ENCODE measurements at regions not wholly inside any gene's neighbourhood (a gene's known extent, or its start where the extent isn't known, plus 50 kb on each side); places are given as distances from the start of the nearest gene placed in this dataset.

DNA sequence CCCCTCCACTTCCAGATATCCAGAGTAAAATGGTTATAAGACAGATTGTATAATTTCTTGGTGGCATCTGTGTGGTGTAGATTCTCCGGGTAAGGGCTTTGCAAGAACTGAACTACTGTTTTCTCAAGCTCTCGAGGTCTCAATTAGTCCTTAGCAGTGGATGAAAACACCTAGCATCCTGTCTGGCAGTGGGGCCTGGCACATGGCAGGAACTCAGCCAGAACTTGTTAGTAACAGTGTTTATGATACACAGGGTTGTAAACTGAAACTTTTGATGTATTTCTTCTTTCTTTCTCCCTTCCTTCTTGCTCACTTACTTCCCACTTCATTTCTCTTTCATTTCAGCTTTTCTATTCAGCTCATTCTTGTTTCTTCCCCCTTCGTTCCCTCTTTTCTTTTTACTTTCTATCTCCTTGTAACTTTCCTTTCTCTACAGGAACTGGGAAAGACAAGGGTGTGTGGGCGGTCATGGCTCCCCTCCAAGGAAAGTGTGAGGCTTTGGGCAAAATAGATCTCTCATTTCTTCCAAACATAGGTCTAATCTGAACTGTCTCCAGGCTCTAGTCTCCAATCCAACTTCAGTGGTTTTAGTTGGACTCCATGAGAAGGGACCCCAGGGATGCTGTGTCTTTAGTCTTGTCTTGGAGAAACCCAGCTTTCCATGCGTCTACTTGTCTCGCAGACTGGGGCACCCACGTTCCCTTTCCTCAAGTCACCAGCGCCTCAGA lies 159.7 kb downstream of the PAH start:
- H3K4me3 ChIP-seq = no peak overlapping the region
- no peak overlapping the region for H3K27ac ChIP-seq

DNA sequence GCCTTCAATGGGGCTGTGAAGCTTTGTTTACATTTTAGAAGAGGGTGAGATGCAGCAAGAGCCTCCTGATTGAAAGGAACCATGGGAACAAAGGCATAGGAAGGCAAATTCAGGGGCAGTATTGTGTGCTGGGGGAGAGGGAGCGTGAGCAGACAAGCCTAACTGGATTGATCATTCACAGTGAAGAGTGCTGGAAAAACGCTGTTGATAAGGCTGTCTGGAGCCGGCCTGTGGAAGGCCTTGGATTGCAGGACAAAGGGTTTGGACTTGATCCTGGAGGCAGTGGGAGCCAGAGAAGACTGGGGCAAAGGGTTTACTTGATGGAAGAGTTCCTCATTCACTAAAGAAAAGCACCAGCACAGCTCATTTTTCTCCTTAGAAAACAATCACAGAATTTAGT lies 160.5 kb downstream of the PAH start:
- Histone ChIP-seq H3K4me2 (peak overlapping the region in 2 of 11 experiments; percentile 54 to 68; a peak in 3 of 22 replicates), H3K9me3 (replicated peaks in 1 of 11) (no peaks in the 10 kb centered on the region), H3K36me3 (no peaks in the 10 kb centered on the region), H3K27ac (no peak overlapping the region), H3K4me3 (no peak overlapping the region), H3K4me1 (peaks cover 0 to 15% (median 0%) of the 10 kb centered on the region in 10 experiments; a peak in 4 of 20 replicates), H3K27me3 (no peaks in the 10 kb centered on the region), H3K9ac (no peak overlapping the region), H4K20me1 (no peaks in the 10 kb centered on the region)
- TF ChIP-seq Cebpa-rat (IDR thresholded peaks at IDR 0.05) = no peak

More for the DNA sequence above, 159.7 kb downstream of the PAH start:
- no peaks in the 10 kb centered on the region for H4K20me1 ChIP-seq
- H3K4me1 ChIP-seq = peaks cover 0 to 15% (median 0%) of the 10 kb centered on the region in 10 experiments; a peak in 4 of 20 replicates
- TF ChIP-seq Cebpa-rat (IDR thresholded peaks at IDR 0.05) = no peak
- no peak overlapping the region for H3K9ac ChIP-seq
- no peaks in the 10 kb centered on the region for H3K9me3 ChIP-seq (replicated peaks in 1 of 11)
- no peaks in the 10 kb centered on the region for H3K36me3 ChIP-seq
- no peaks in the 10 kb centered on the region for H3K27me3 ChIP-seq
- H3K4me2 ChIP-seq = peak overlapping the region in 2 of 11 experiments; percentile 54 to 68; a peak in 4 of 22 replicates

DNA sequence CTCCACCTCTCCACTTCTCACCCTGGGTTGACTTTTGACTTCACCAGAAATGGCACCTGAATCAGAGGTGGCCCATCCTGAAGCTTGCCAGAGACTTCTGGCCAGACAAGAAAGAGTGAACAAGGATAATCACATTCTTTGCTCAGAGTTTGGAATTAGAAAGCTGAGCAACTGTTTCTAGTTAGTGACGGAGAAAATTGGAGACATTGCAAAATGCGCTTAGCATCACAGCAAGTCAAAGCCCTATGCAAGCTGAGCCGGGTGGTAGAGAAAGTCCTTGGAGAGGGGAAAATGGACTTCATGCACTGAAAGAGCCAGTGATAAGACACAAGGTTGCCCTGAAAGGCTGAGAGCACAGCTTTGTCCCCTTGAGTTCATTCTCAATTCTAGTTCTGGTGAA lies 161.8 kb downstream of the PAH start:
- H3K9ac ChIP-seq = no peak overlapping the region
- no peak overlapping the region for H3K4me3 ChIP-seq
- H3K27me3 ChIP-seq = no peaks in the 10 kb centered on the region
- H3K27ac ChIP-seq = no peak overlapping the region
- H3K9me3 ChIP-seq (replicated peaks in 1 of 11) = no peaks in the 10 kb centered on the region
- H3K36me3 ChIP-seq = no peaks in the 10 kb centered on the region
- no peak for TF ChIP-seq Cebpa-rat (IDR thresholded peaks at IDR 0.05)
- peaks cover 0 to 15% (median 0%) of the 10 kb centered on the region in 10 experiments; a peak in 4 of 20 replicates for H3K4me1 ChIP-seq
- no peak overlapping the region for H3K4me2 ChIP-seq
- H4K20me1 ChIP-seq = no peaks in the 10 kb centered on the region

DNA sequence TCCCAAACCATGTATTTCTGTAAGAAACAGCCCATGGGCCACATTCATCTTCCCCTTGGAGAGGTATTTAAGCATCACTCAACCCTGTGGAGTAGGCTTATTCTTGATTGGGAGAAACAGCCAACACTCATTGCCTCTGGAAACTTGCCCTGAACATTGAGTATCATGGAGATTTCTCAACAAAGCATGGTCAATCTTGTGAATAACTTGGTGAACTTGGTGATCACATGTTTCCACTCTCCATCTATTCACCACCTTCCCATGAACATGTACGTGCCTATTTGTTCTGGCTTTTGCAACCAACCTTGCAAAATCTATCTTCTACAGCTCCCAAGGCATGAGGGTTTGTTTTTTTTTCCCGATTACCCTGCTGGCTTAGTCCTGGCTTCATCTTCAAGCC lies 163.2 kb downstream of the PAH start:
- Histone ChIP-seq H3K36me3 (no peaks in the 10 kb centered on the region), H4K20me1 (no peaks in the 10 kb centered on the region), H3K27ac (no peak overlapping the region), H3K4me2 (no peak overlapping the region), H3K27me3 (no peaks in the 10 kb centered on the region), H3K9ac (no peak overlapping the region), H3K9me3 (replicated peaks in 1 of 11) (peaks cover 0 to under 1% (median 0%) of the 10 kb centered on the region in 11 experiments; a peak in 1 of 22 replicates), H3K4me1 (peaks cover 0 to 15% (median 0%) of the 10 kb centered on the region in 10 experiments; a peak in 4 of 20 replicates), H3K4me3 (no peak overlapping the region)
- no peak for TF ChIP-seq Cebpa-rat (IDR thresholded peaks at IDR 0.05)

DNA sequence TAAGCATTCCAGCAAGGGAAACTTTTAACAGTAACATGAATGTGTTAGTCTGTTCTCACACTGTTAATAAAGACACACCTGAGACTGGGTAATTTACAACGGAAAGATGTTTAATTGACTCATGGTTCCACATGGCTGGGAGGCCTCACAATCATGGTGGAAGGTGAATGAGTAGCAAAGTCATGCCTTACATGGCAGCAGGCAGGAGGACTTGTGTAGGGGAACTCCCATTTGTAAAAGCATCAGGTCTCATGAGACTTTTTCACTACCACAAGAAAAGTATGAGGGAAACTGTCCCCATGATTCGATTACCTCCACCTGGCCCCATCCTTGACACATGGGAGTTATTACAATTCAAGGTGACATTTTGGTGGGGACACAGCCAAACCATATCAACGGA lies 168.3 kb downstream of the PAH start:
- H3K4me1 ChIP-seq = no peaks in the 10 kb centered on the region
- no peaks in the 10 kb centered on the region for H3K36me3 ChIP-seq
- no peak overlapping the region for H3K27ac ChIP-seq
- H3K9ac ChIP-seq = no peak overlapping the region
- H3K4me2 ChIP-seq = no peak overlapping the region
- no peaks in the 10 kb centered on the region for H4K20me1 ChIP-seq
- H3K27me3 ChIP-seq = no peaks in the 10 kb centered on the region
- peaks cover 0 to 14% (median 6%) of the 10 kb centered on the region in 11 experiments; a peak in 8 of 22 replicates for H3K9me3 ChIP-seq (replicated peaks in 1 of 11)
- TF ChIP-seq Cebpa-rat (IDR thresholded peaks at IDR 0.05) = no peak
- no peak overlapping the region for H3K4me3 ChIP-seq

DNA sequence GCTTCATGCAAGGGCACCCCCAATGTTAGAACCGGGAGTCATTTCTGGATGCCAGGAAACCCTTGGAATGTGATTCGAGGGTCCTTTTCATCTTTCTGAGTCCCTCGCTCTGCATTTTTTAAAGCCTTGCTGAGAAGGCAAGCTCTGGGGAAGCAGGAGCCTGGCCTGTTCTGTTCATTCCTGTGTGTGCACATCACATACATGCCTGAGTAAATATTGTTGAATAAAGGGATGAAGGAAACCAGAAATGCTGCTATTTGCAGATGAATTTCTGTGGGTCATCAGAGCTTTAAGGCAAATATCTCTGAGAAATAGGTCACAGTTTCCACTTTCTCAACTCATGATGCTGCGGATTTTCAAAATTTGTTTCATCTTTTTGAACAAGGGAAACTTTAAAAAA lies 170.1 kb downstream of the PAH start:
- H3K36me3 ChIP-seq = no peaks in the 10 kb centered on the region
- no peak overlapping the region for H3K4me2 ChIP-seq
- H3K9me3 ChIP-seq (replicated peaks in 1 of 11) = peaks cover 0 to 17% (median 9%) of the 10 kb centered on the region in 11 experiments; a peak in 9 of 22 replicates
- H3K27me3 ChIP-seq = no peaks in the 10 kb centered on the region
- H4K20me1 ChIP-seq = no peaks in the 10 kb centered on the region
- no peak overlapping the region for H3K4me3 ChIP-seq
- H3K4me1 ChIP-seq = no peaks in the 10 kb centered on the region
- H3K27ac ChIP-seq = no peak overlapping the region
- TF ChIP-seq Cebpa-rat (IDR thresholded peaks at IDR 0.05) = no peak
- H3K9ac ChIP-seq = no peak overlapping the region

DNA sequence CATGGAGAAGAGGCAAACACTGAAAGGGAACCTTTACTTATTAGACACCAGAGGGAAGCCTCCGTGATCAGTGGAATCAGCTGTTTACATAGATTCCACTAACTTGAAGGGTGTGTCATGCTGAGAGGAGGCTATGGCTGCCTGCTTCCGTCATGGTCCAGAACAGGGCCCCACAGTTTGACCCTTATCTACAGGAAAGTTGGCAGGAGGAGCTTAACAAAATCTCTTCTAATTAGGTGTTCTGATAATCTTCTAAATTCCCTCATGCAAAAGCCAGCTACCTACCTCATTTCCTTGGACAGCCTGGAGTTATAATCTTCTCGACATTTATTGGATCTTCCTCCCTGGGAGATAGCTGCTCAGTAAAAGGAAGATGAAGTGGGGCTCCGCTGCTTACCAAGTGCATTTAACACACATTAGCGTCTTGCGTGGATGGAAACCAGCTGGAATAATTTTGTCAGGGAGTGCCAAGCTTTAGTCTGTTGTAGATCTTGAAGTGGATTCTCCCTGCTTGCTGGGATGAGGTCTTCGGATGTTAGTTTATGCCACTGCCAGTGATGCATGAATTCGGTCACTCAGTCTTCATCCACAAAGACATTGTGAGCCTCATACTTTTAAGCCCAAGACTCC lies 171.0 kb downstream of the PAH start:
- H3K36me3 ChIP-seq = no peaks in the 10 kb centered on the region
- H3K9me3 ChIP-seq (replicated peaks in 1 of 11) = peaks cover 0 to 17% (median 9%) of the 10 kb centered on the region in 11 experiments; a peak in 9 of 22 replicates
- no peaks in the 10 kb centered on the region for H3K27me3 ChIP-seq
- H3K4me2 ChIP-seq = no peak overlapping the region
- no peak overlapping the region for H3K4me3 ChIP-seq
- H3K9ac ChIP-seq = no peak overlapping the region
- no peaks in the 10 kb centered on the region for H4K20me1 ChIP-seq
- TF ChIP-seq Cebpa-rat (IDR thresholded peaks at IDR 0.05) = no peak
- no peak overlapping the region for H3K27ac ChIP-seq
- no peaks in the 10 kb centered on the region for H3K4me1 ChIP-seq

DNA sequence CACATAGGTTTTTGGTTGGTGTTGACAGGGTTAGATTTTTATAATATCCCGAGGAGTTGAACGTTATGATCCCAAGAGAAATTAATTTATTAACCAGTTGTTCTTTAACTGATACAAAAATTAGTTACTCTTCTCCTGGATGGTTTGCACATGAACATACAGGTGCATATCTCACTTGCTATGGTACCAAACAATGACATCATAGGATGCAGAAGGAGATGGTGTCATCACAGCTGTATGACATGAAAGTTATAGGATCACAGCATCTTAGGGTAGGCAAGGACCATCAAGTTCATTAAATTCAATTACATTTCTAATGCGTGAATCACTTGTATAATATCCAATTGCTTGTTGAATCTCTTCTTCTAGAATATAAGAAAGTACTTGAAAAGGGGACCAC lies 175.8 kb downstream of the PAH start:
- Histone ChIP-seq H3K36me3 (no peaks in the 10 kb centered on the region), H3K4me3 (no peak overlapping the region), H3K27me3 (no peaks in the 10 kb centered on the region), H3K4me1 (peaks cover 0 to 8% (median 0%) of the 10 kb centered on the region in 10 experiments; a peak in 4 of 20 replicates), H3K4me2 (no peak overlapping the region), H3K9ac (no peak overlapping the region), H3K9me3 (replicated peaks in 1 of 11) (peaks cover 0 to 11% (median 3%) of the 10 kb centered on the region in 11 experiments; a peak in 3 of 22 replicates), H3K27ac (no peak overlapping the region), H4K20me1 (no peaks in the 10 kb centered on the region)
- no peak for TF ChIP-seq Cebpa-rat (IDR thresholded peaks at IDR 0.05)

DNA sequence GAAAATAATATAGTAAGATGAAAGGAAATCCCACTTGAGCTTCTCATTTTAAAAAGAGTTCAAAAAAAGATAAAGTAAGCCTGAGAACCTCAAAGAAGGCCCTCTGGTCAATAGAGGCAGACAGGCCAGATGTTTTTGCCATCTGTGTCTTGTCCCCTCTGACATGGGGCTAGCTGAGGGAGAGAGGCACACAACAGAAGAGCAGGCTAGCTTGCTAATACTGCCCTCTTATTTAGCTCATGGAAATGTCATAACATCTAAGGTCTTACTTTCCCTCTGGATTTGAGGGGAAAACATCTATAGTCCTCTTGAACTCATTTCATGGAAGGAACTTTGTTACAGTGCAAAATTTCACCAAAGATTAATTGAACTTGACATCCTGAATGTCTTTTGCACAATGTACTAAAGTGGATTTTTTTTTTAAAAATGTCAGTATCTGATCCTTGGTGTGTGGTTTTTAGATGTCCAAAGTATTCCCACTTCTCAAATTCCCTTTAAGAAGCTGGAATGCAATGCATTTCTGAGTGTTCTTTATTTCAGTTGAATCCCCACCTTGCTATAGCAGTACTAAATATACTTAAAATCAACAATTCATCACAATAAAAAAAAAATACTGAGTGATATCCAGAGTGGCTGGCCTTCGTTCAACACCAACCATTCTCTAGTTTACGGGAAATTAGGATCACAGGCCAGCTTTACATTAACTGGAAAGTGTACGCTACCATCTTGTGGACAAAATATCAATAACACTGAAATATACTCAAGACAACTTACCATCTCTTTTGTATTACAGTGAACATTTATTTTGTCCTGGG lies 176.7 kb downstream of the PAH start:
- no peak overlapping the region for H3K9ac ChIP-seq
- no peak overlapping the region for H3K4me3 ChIP-seq
- H3K4me1 ChIP-seq = peaks cover 0 to 8% (median 0%) of the 10 kb centered on the region in 10 experiments; a peak in 4 of 20 replicates
- no peak overlapping the region for H3K27ac ChIP-seq
- H3K9me3 ChIP-seq (replicated peaks in 1 of 11) = peaks cover 0 to 11% (median 3%) of the 10 kb centered on the region in 11 experiments; a peak in 3 of 22 replicates
- no peaks in the 10 kb centered on the region for H4K20me1 ChIP-seq
- H3K4me2 ChIP-seq = no peak overlapping the region
- H3K36me3 ChIP-seq = no peaks in the 10 kb centered on the region
- TF ChIP-seq Cebpa-rat (IDR thresholded peaks at IDR 0.05) = no peak
- no peaks in the 10 kb centered on the region for H3K27me3 ChIP-seq

Data from BLaER1 treated with 17β-estradiol and CSF1 and Interleukin-3, amounts not matched to agents 10 nM and 100 nM (cell line).